Natural killer cell (primary cell): ENCODE measurements at regions not wholly inside any gene's neighbourhood (a gene's known extent, or its start where the extent isn't known, plus 50 kb on each side); places are given as distances from the start of the nearest gene placed in this dataset.

Source experiments
- ATAC-seq, 3 donors: fragments of 150-1000 bp in 2 of 3; fragments of 200-7000 bp in 1 of 3; cut with Tn5 transposase; 1 replicate in 1 of 3; 2 replicates in 2 of 3; pipeline ENCODE4 v1.10.0; 2021; ENCODE audit warnings: mild to moderate bottlenecking in 2 of 3, moderate library complexity in 2 of 3
- DNase-seq, 2 donors: peaks; one replicate each; pipeline versions ENCODE4 v3.0.0 to v3.0.0-alpha.2; 2013 to 2021; ENCODE audit warnings: mixed read lengths in 1 of 2
- H3K27ac ChIP-seq: one replicate; pipeline ENCODE4 v1.5.1; 2013; ENCODE audit warnings: mild to moderate bottlenecking, low read length
- H3K27me3 ChIP-seq: one replicate; pipeline ENCODE4 v1.6.1; 2013; ENCODE audit warnings: low read length; ENCODE audit not compliant: control insufficient read depth, insufficient read depth
- H3K36me3 ChIP-seq: one replicate; pipeline ENCODE4 v1.6.1; 2013; ENCODE audit warnings: low read length; ENCODE audit not compliant: control insufficient read depth, insufficient read depth
- H3K4me1 ChIP-seq: one replicate; pipeline ENCODE4 v1.6.1; 2013; ENCODE audit warnings: low read length; ENCODE audit not compliant: control insufficient read depth, insufficient read depth
- H3K4me3 ChIP-seq: one replicate; pipeline ENCODE4 v1.5.1; 2013; ENCODE audit warnings: low read length
- H3K9me3 ChIP-seq: one replicate; pipeline ENCODE4 v1.6.1; 2013; ENCODE audit warnings: low read length; ENCODE audit not compliant: control insufficient read depth, insufficient read depth
- H3K27ac Mint-ChIP-seq, 2 donors: one replicate each; pipeline ENCODE4 v1.8.0; 2022; ENCODE audit warnings: mild to moderate bottlenecking in 2 of 2, mixed read lengths in 2 of 2, moderate library complexity in 1 of 2
- H3K27me3 Mint-ChIP-seq, 2 donors: one replicate each; pipeline ENCODE4 v1.8.0; 2022; ENCODE audit warnings: low read depth in 2 of 2, mixed read lengths in 2 of 2
- H3K36me3 Mint-ChIP-seq: one replicate; pipeline ENCODE4 v1.8.0; 2022; ENCODE audit warnings: mixed read lengths
- H3K4me1 Mint-ChIP-seq, 2 donors: one replicate each; pipeline ENCODE4 v1.8.0; 2022; ENCODE audit warnings: mixed read lengths in 2 of 2
- H3K4me3 Mint-ChIP-seq: one replicate; pipeline ENCODE4 v1.8.0; 2022; ENCODE audit warnings: mild to moderate bottlenecking, moderate library complexity, mixed read lengths
- H3K9me3 Mint-ChIP-seq, 2 donors: one replicate each; pipeline ENCODE4 v1.8.0; 2022; ENCODE audit warnings: mixed read lengths in 2 of 2
- WGBS: methylation state at CpG from one replicate; pipeline ENCODE4 v1.1.7; 2013; ENCODE audit warnings: missing lambda C conversion rate; ENCODE audit not compliant: insufficient coverage; 5-methylcytosine and 5-hydroxymethylcytosine counted together
- intact Hi-C: fragments of 100-400 bp; cut with micrococcal nuclease; formaldehyde crosslinking; loops from one replicate; pipeline ENCODE4 v1.14.2; 2022
- TF ChIP-seq, protein P1 (sequence below): fragments of 200-600 bp; IDR thresholded peaks from one replicate; pipeline ENCODE4 v1.8.0; 2022; ENCODE audit warnings: antibody characterized with exemption

GRCh38 chr12:62135553-62136200 lies 124.5 kb upstream of the USP15 start:
- peaks cover 0 to 7% of the 10 kb centered on the region in 2 donors for H3K4me1 Mint-ChIP-seq
- WGBS, result 92% methylated on average over 1 of the region's 3 CpGs
- H3K27me3 Mint-ChIP-seq, result no peaks in the 10 kb centered on the region

GRCh38 chr12:62136496-62136895 lies 123.7 kb upstream of the USP15 start:
- DNase-seq (no peak), ATAC-seq (peak in 1 of 3 donors; percentile 15)
- TF ChIP-seq, protein P1, sequence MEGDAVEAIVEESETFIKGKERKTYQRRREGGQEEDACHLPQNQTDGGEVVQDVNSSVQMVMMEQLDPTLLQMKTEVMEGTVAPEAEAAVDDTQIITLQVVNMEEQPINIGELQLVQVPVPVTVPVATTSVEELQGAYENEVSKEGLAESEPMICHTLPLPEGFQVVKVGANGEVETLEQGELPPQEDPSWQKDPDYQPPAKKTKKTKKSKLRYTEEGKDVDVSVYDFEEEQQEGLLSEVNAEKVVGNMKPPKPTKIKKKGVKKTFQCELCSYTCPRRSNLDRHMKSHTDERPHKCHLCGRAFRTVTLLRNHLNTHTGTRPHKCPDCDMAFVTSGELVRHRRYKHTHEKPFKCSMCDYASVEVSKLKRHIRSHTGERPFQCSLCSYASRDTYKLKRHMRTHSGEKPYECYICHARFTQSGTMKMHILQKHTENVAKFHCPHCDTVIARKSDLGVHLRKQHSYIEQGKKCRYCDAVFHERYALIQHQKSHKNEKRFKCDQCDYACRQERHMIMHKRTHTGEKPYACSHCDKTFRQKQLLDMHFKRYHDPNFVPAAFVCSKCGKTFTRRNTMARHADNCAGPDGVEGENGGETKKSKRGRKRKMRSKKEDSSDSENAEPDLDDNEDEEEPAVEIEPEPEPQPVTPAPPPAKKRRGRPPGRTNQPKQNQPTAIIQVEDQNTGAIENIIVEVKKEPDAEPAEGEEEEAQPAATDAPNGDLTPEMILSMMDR, result no peak
- Histone ChIP-seq H3K4me1 (no peaks in the 10 kb centered on the region), H3K9me3 (no peaks in the 10 kb centered on the region), H3K4me3 (no peak overlapping the region), H3K36me3 (no peaks in the 10 kb centered on the region), H3K27ac (no peak overlapping the region), H3K27me3 (no peaks in the 10 kb centered on the region)
- intact Hi-C loops, result no loop called here
- Mint-ChIP-seq H3K9me3 (peaks cover 0 to 3% of the 10 kb centered on the region in 2 donors), H3K4me3 (no peak overlapping the region), H3K4me1 (peaks cover 0 to 7% of the 10 kb centered on the region in 2 donors), H3K27ac (no peak overlapping the region), H3K27me3 (no peaks in the 10 kb centered on the region), H3K36me3 (no peaks in the 10 kb centered on the region)
- no CpG with 5 or more reads among the region's 2 CpGs for WGBS

More at GRCh38 chr12:62135553-62136200, 124.5 kb upstream of the USP15 start:
- no peaks in the 10 kb centered on the region for H3K9me3 ChIP-seq
- H3K27me3 ChIP-seq, result no peaks in the 10 kb centered on the region
- intact Hi-C loops, result no loop called here
- H3K9me3 Mint-ChIP-seq, result peaks cover 0 to 3% of the 10 kb centered on the region in 2 donors
- H3K4me3 Mint-ChIP-seq, result no peak overlapping the region
- no peaks in the 10 kb centered on the region for H3K36me3 ChIP-seq
- TF ChIP-seq, protein P1, result no peak
- no peaks in the 10 kb centered on the region for H3K36me3 Mint-ChIP-seq
- no peak for ATAC-seq
- DNase-seq, result no peak
- no peak overlapping the region for H3K27ac ChIP-seq
- no peak overlapping the region for H3K4me3 ChIP-seq
- H3K4me1 ChIP-seq, result no peaks in the 10 kb centered on the region
- no peak overlapping the region for H3K27ac Mint-ChIP-seq

DNA sequence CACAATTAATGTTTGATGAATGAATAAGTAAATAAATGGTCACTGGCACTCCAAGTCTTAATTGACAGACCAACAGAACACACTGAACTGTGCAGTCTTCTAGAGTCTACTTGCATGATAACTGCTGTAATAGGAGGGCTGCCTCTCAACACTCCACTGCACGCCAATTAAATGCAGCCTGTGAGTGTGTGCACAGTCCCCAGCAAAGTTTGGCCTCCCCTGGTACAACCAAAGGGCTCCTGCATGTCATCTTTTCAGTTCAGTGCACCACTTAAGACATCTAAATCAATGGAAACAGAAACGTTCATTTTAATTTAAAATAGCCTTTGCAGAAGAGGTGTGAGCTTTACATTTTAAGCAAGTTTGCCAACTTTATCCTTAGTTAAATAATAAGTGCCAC lies 121.7 kb upstream of the USP15 start:
- H3K27me3 Mint-ChIP-seq, result no peaks in the 10 kb centered on the region
- peaks cover 0 to 3% of the 10 kb centered on the region in 2 donors for H3K9me3 Mint-ChIP-seq
- Histone ChIP-seq H3K9me3 (no peaks in the 10 kb centered on the region), H3K27ac (no peak overlapping the region), H3K4me1 (no peaks in the 10 kb centered on the region), H3K36me3 (no peaks in the 10 kb centered on the region), H3K4me3 (no peak overlapping the region), H3K27me3 (no peaks in the 10 kb centered on the region)
- no peak overlapping the region for H3K27ac Mint-ChIP-seq
- H3K4me3 Mint-ChIP-seq, result no peak overlapping the region
- 89% methylated on average over 1 of the region's 2 CpGs for WGBS
- no peak for ATAC-seq
- no peaks in the 10 kb centered on the region for H3K36me3 Mint-ChIP-seq
- H3K4me1 Mint-ChIP-seq, result peaks cover 0 to 7% of the 10 kb centered on the region in 2 donors
- no peak for DNase-seq
- intact Hi-C loops, result no loop called here
- TF ChIP-seq, protein P1, result no peak

GRCh38 chr12:62146318-62146717 lies 113.9 kb upstream of the USP15 start:
- H3K27me3 Mint-ChIP-seq, result no peaks in the 10 kb centered on the region
- ATAC-seq, result no peak
- no peaks in the 10 kb centered on the region for H3K4me1 ChIP-seq
- DNase-seq, result no peak
- H3K27ac Mint-ChIP-seq, result no peak overlapping the region
- 69% methylated on average over 3 of the region's 3 CpGs for WGBS
- H3K4me3 ChIP-seq, result no peak overlapping the region
- peaks cover 0 to 2% of the 10 kb centered on the region in 2 donors for H3K9me3 Mint-ChIP-seq
- no peak overlapping the region for H3K4me3 Mint-ChIP-seq
- H3K36me3 ChIP-seq, result no peaks in the 10 kb centered on the region
- intact Hi-C loops, result no loop called here
- H3K27me3 ChIP-seq, result no peaks in the 10 kb centered on the region
- H3K4me1 Mint-ChIP-seq, result no peaks in the 10 kb centered on the region
- H3K36me3 Mint-ChIP-seq, result no peaks in the 10 kb centered on the region
- H3K27ac ChIP-seq, result no peak overlapping the region
- TF ChIP-seq, protein P1, result no peak
- H3K9me3 ChIP-seq, result no peaks in the 10 kb centered on the region
